ENCODE measurements at regions not wholly inside any gene's neighbourhood (a gene's known extent, or its start where the extent isn't known, plus 50 kb on each side); places are given as distances from the start of the nearest gene placed in this dataset.
"Not testable (repeated sequence)": the region's sequence is repeated elsewhere in the genome, so short reads cannot be mapped to it uniquely, and the experiment has no call there.

GRCh38 chr1:74861867-74862266 lies 128.9 kb downstream of the TYW3 start:
- Histone ChIP-seq H3K9me3 (ENCODE audit: insufficient read depth, low read depth, low read length) (peaks cover 3% of the 10 kb centered on the region), H3K79me1 (ENCODE audit: low read length) (no peaks in the 10 kb centered on the region), H3K4me3 (ENCODE audit: low read depth, low read length) (no peak overlapping the region), H3K18ac (ENCODE audit: low read length) (no peak overlapping the region), H3K79me2 (ENCODE audit: control insufficient read depth, insufficient read depth, low read length, poor library complexity) (no peaks in the 10 kb centered on the region), H2BK120ac (ENCODE audit: insufficient read depth, low read length, poor library complexity) (no peak overlapping the region), H4K91ac (ENCODE audit: low read depth, low read length) (no peak overlapping the region), H3K27me3 (ENCODE audit: insufficient read depth, low read length) (no peaks in the 10 kb centered on the region), H3K27ac (ENCODE audit: low read depth, low read length) (no peak overlapping the region), H4K12ac (ENCODE audit: low read depth, low read length) (no peak overlapping the region), H3K4ac (ENCODE audit: low read depth, low read length) (no peak overlapping the region), H2BK12ac (ENCODE audit: low read length) (no peak overlapping the region), H2AFZ (ENCODE audit: insufficient read depth, low read length, poor library complexity) (no peak overlapping the region), H2AK5ac (ENCODE audit: low read length) (no peak overlapping the region), H3K4me1 (ENCODE audit: control insufficient read depth in 1 of 2, insufficient read depth in 2 of 2, low read length in 2 of 2) (no peaks in the 10 kb centered on the region), H4K8ac (ENCODE audit: low read depth, low read length) (no peak overlapping the region), H3K23ac (ENCODE audit: low read length) (no peak overlapping the region), H3K36me3 (ENCODE audit: control insufficient read depth in 1 of 2, insufficient read depth in 2 of 2, low read length in 2 of 2) (no peaks in the 10 kb centered on the region), H2BK5ac (ENCODE audit: low read depth, low read length, poor library complexity) (no peak overlapping the region), H3K14ac (ENCODE audit: low read length) (no peak overlapping the region), H3K9ac (ENCODE audit: low read length) (no peak overlapping the region), H3K4me2 (ENCODE audit: low read length) (no peak overlapping the region)
- WGBS (ENCODE audit: extremely low coverage, insufficient coverage, insufficient read length): no CpG with 5 or more reads among the region's 1 CpG
- no peak for DNase-seq

- Histone ChIP-seq H2BK12ac (ENCODE audit: low read length) (no peak overlapping the region), H3K4me2 (ENCODE audit: low read length) (no peak overlapping the region), H2BK5ac (ENCODE audit: low read depth, low read length, poor library complexity) (no peak overlapping the region), H3K23ac (ENCODE audit: low read length) (no peak overlapping the region), H2AK5ac (ENCODE audit: low read length) (no peak overlapping the region), H3K9me3 (ENCODE audit: insufficient read depth, low read depth, low read length) (peaks cover 6% of the 10 kb centered on the region), H4K91ac (ENCODE audit: low read depth, low read length) (no peak overlapping the region), H2BK120ac (ENCODE audit: insufficient read depth, low read length, poor library complexity) (no peak overlapping the region), H3K27ac (ENCODE audit: low read depth, low read length) (no peak overlapping the region), H3K36me3 (ENCODE audit: control insufficient read depth in 1 of 2, insufficient read depth in 2 of 2, low read length in 2 of 2) (no peaks in the 10 kb centered on the region), H3K18ac (ENCODE audit: low read length) (no peak overlapping the region), H3K79me1 (ENCODE audit: low read length) (no peaks in the 10 kb centered on the region), H3K27me3 (ENCODE audit: insufficient read depth, low read length) (no peaks in the 10 kb centered on the region), H3K4ac (ENCODE audit: low read depth, low read length) (no peak overlapping the region), H3K9ac (ENCODE audit: low read length) (no peak overlapping the region), H3K4me3 (ENCODE audit: low read depth, low read length) (no peak overlapping the region), H3K14ac (ENCODE audit: low read length) (no peak overlapping the region), H3K79me2 (ENCODE audit: control insufficient read depth, insufficient read depth, low read length, poor library complexity) (no peaks in the 10 kb centered on the region), H2AFZ (ENCODE audit: insufficient read depth, low read length, poor library complexity) (no peak overlapping the region), H4K8ac (ENCODE audit: low read depth, low read length) (no peak overlapping the region), H4K12ac (ENCODE audit: low read depth, low read length) (no peak overlapping the region), H3K4me1 (ENCODE audit: control insufficient read depth in 1 of 2, insufficient read depth in 2 of 2, low read length in 2 of 2) (no peaks in the 10 kb centered on the region)
- WGBS (ENCODE audit: extremely low coverage, insufficient coverage, insufficient read length): no CpG with 5 or more reads among the region's 1 CpG
- no peak for DNase-seq
Measured at GRCh38 chr1:74869702-74870101, 136.8 kb downstream of the TYW3 start.

GRCh38 chr1:74877366-74877765 lies 144.4 kb downstream of the TYW3 start:
- not testable (repeated sequence) for H3K4me3 ChIP-seq (ENCODE audit: low read depth, low read length); H4K91ac ChIP-seq (ENCODE audit: low read depth, low read length); H3K36me3 ChIP-seq (ENCODE audit: control insufficient read depth in 1 of 2, insufficient read depth in 2 of 2, low read length in 2 of 2); H2AFZ ChIP-seq (ENCODE audit: insufficient read depth, low read length, poor library complexity); H3K9me3 ChIP-seq (ENCODE audit: insufficient read depth, low read depth, low read length); H3K23ac ChIP-seq (ENCODE audit: low read length); H2AK5ac ChIP-seq (ENCODE audit: low read length); H3K27ac ChIP-seq (ENCODE audit: low read depth, low read length); H3K4ac ChIP-seq (ENCODE audit: low read depth, low read length); DNase-seq; H3K4me1 ChIP-seq (ENCODE audit: control insufficient read depth in 1 of 2, insufficient read depth in 2 of 2, low read length in 2 of 2); H2BK5ac ChIP-seq (ENCODE audit: low read depth, low read length, poor library complexity); H3K18ac ChIP-seq (ENCODE audit: low read length); H3K79me2 ChIP-seq (ENCODE audit: control insufficient read depth, insufficient read depth, low read length, poor library complexity); H3K27me3 ChIP-seq (ENCODE audit: insufficient read depth, low read length); H2BK12ac ChIP-seq (ENCODE audit: low read length); H3K79me1 ChIP-seq (ENCODE audit: low read length); H4K12ac ChIP-seq (ENCODE audit: low read depth, low read length); H3K14ac ChIP-seq (ENCODE audit: low read length); H3K9ac ChIP-seq (ENCODE audit: low read length); H3K4me2 ChIP-seq (ENCODE audit: low read length); H2BK120ac ChIP-seq (ENCODE audit: insufficient read depth, low read length, poor library complexity); H4K8ac ChIP-seq (ENCODE audit: low read depth, low read length)
- no CpG with 5 or more reads among the region's 14 CpGs for WGBS (ENCODE audit: extremely low coverage, insufficient coverage, insufficient read length)

GRCh38 chr1:74895411-74895810 lies 162.5 kb downstream of the TYW3 start:
- H3K4ac ChIP-seq (ENCODE audit: low read depth, low read length): no peak overlapping the region
- WGBS (ENCODE audit: extremely low coverage, insufficient coverage, insufficient read length): no CpG with 5 or more reads among the region's 3 CpGs
- DNase-seq: no peak
- H4K12ac ChIP-seq (ENCODE audit: low read depth, low read length): no peak overlapping the region
- no peak overlapping the region for H4K8ac ChIP-seq (ENCODE audit: low read depth, low read length)
- H3K79me1 ChIP-seq (ENCODE audit: low read length): no peaks in the 10 kb centered on the region
- H3K4me3 ChIP-seq (ENCODE audit: low read depth, low read length): no peak overlapping the region
- H2BK5ac ChIP-seq (ENCODE audit: low read depth, low read length, poor library complexity): no peak overlapping the region
- H3K9ac ChIP-seq (ENCODE audit: low read length): no peak overlapping the region
- H3K79me2 ChIP-seq (ENCODE audit: control insufficient read depth, insufficient read depth, low read length, poor library complexity): no peaks in the 10 kb centered on the region
- H3K4me2 ChIP-seq (ENCODE audit: low read length): no peak overlapping the region
- H3K27ac ChIP-seq (ENCODE audit: low read depth, low read length): no peak overlapping the region
- H4K91ac ChIP-seq (ENCODE audit: low read depth, low read length): no peak overlapping the region
- no peak overlapping the region for H2AFZ ChIP-seq (ENCODE audit: insufficient read depth, low read length, poor library complexity)
- no peaks in the 10 kb centered on the region for H3K27me3 ChIP-seq (ENCODE audit: insufficient read depth, low read length)
- no peak overlapping the region for H2AK5ac ChIP-seq (ENCODE audit: low read length)
- H3K18ac ChIP-seq (ENCODE audit: low read length): no peak overlapping the region
- no peaks in the 10 kb centered on the region for H3K9me3 ChIP-seq (ENCODE audit: insufficient read depth, low read depth, low read length)
- H3K23ac ChIP-seq (ENCODE audit: low read length): no peak overlapping the region
- no peak overlapping the region for H2BK120ac ChIP-seq (ENCODE audit: insufficient read depth, low read length, poor library complexity)
- H3K36me3 ChIP-seq (ENCODE audit: control insufficient read depth in 1 of 2, insufficient read depth in 2 of 2, low read length in 2 of 2): no peaks in the 10 kb centered on the region
- H3K14ac ChIP-seq (ENCODE audit: low read length): no peak overlapping the region
- H3K4me1 ChIP-seq (ENCODE audit: control insufficient read depth in 1 of 2, insufficient read depth in 2 of 2, low read length in 2 of 2): no peaks in the 10 kb centered on the region
- no peak overlapping the region for H2BK12ac ChIP-seq (ENCODE audit: low read length)

- no peak overlapping the region for H3K4ac ChIP-seq (ENCODE audit: low read depth, low read length)
- H3K4me2 ChIP-seq (ENCODE audit: low read length): no peak overlapping the region
- no peak overlapping the region for H2BK5ac ChIP-seq (ENCODE audit: low read depth, low read length, poor library complexity)
- no peak overlapping the region for H2AFZ ChIP-seq (ENCODE audit: insufficient read depth, low read length, poor library complexity)
- no peaks in the 10 kb centered on the region for H3K79me2 ChIP-seq (ENCODE audit: control insufficient read depth, insufficient read depth, low read length, poor library complexity)
- H3K14ac ChIP-seq (ENCODE audit: low read length): no peak overlapping the region
- no peak overlapping the region for H4K12ac ChIP-seq (ENCODE audit: low read depth, low read length)
- H3K27ac ChIP-seq (ENCODE audit: low read depth, low read length): no peak overlapping the region
- no peak overlapping the region for H2AK5ac ChIP-seq (ENCODE audit: low read length)
- H3K4me3 ChIP-seq (ENCODE audit: low read depth, low read length): no peak overlapping the region
- H3K79me1 ChIP-seq (ENCODE audit: low read length): no peaks in the 10 kb centered on the region
- no peak overlapping the region for H3K9ac ChIP-seq (ENCODE audit: low read length)
- H3K27me3 ChIP-seq (ENCODE audit: insufficient read depth, low read length): no peaks in the 10 kb centered on the region
- no peak overlapping the region for H4K91ac ChIP-seq (ENCODE audit: low read depth, low read length)
- H3K18ac ChIP-seq (ENCODE audit: low read length): no peak overlapping the region
- no peak for DNase-seq
- H3K9me3 ChIP-seq (ENCODE audit: insufficient read depth, low read depth, low read length): no peaks in the 10 kb centered on the region
- H2BK120ac ChIP-seq (ENCODE audit: insufficient read depth, low read length, poor library complexity): no peak overlapping the region
- H3K36me3 ChIP-seq (ENCODE audit: control insufficient read depth in 1 of 2, insufficient read depth in 2 of 2, low read length in 2 of 2): no peaks in the 10 kb centered on the region
- no peaks in the 10 kb centered on the region for H3K4me1 ChIP-seq (ENCODE audit: control insufficient read depth in 1 of 2, insufficient read depth in 2 of 2, low read length in 2 of 2)
- H4K8ac ChIP-seq (ENCODE audit: low read depth, low read length): no peak overlapping the region
- H2BK12ac ChIP-seq (ENCODE audit: low read length): no peak overlapping the region
- no peak overlapping the region for H3K23ac ChIP-seq (ENCODE audit: low read length)
Measured at GRCh38 chr1:74908131-74908530, 175.2 kb downstream of the TYW3 start.
